Mucosa of rectum (tissue), 2 donors: ENCODE measurements at regions not wholly inside any gene's neighbourhood (a gene's known extent, or its start where the extent isn't known, plus 50 kb on each side); places are given as distances from the start of the nearest gene placed in this dataset.

ENCODE experiments used
- H3K27ac ChIP-seq, 2 donors: one replicate each; pipeline ENCODE4 v1.7.0; 2013; ENCODE audit warnings: inconsistent platforms in 2 of 2, low read depth in 2 of 2, low read length in 2 of 2
- H3K27me3 ChIP-seq, 2 donors: one replicate each; pipeline ENCODE4 v1.7.0; 2013; ENCODE audit warnings: low read length in 2 of 2; ENCODE audit not compliant: control insufficient read depth in 2 of 2, insufficient read depth in 2 of 2
- H3K36me3 ChIP-seq, 2 donors: one replicate each; pipeline ENCODE4 v1.7.0; 2013; ENCODE audit warnings: low read length in 2 of 2; ENCODE audit not compliant: control insufficient read depth in 2 of 2, insufficient read depth in 2 of 2
- H3K4me1 ChIP-seq, 2 donors: one replicate each; pipeline ENCODE4 v1.7.0; 2013; ENCODE audit warnings: low read length in 2 of 2, mild to moderate bottlenecking in 1 of 2; ENCODE audit not compliant: control insufficient read depth in 2 of 2, insufficient read depth in 2 of 2
- H3K4me3 ChIP-seq, 2 donors: one replicate each; pipeline ENCODE4 v1.7.0; 2013; ENCODE audit warnings: low read length in 2 of 2
- H3K9ac ChIP-seq, 2 donors: one replicate each; pipeline ENCODE4 v1.7.0; 2013; ENCODE audit warnings: low read length in 2 of 2, low read depth in 1 of 2, mild to moderate bottlenecking in 1 of 2
- H3K9me3 ChIP-seq, 2 donors: one replicate each; pipeline ENCODE4 v1.7.0; 2013; ENCODE audit warnings: low read length in 2 of 2; ENCODE audit not compliant: control insufficient read depth in 2 of 2
- donor health status: healthy.
- donor health status: Normal muscosa, but diverticular disease.

DNA sequence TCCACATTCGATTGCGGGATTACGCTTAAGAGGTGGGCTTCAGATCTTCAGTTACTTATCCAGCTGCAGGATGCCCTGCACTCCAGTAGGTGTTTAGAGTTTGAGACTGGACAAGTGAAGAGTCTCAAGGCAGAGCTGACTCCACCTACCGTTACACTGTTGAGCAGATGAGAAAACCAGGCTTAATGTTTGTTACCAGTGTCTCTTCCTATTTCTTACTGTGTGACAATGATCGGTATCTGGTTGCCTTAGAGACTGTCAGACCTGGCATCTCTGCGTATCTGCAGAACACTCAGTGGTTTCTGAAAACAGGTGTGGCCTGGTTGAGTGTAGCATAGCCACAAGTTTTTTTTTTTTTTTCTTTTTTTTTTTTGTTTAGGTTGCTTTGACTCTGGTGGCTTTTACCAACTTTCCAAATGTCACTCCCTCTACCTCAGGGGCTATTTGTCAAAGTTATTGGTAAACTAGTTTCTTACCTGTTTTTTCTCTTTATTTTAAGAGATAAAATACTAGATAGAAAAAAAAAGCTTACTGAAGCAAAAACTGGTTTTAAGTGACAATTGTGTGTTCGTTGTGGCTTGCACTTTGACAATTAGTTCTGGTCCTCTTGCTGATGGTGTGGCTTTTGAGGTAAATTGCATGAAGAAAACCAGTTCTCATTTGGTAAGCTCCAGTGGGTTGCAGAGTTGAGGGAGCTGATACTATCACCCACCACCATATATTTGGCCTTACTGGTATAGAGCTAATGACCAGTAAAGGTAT, 284.8 kb downstream of the ETS1 start:
- H3K4me3 ChIP-seq, result peak overlapping the region in 1 of 2 donors; percentile 26

DNA sequence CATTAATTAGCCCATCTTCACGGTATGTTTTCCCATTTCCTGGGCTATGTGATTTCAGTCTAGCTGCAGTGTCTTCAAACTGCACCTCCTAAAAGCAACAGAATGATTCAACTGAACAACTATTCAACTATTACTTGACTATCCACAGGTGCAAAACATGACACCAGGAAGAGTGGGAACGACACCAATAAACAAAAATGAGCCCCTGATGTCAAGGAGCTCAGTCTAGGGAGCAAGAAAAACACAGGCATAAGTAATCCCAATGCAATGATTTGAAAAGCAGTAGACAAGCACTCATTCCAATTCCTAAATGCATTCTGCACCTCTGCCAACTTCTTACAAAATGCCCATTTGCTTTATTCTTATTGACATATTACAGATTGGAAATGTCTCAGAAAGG, 285.6 kb downstream of the ETS1 start:
- Histone ChIP-seq H3K36me3 (no peaks in the 10 kb centered on the region), H3K27me3 (no peaks in the 10 kb centered on the region), H3K27ac (peak overlapping the region; percentile 4 to 61), H3K9ac (no peak overlapping the region), H3K4me1 (peaks cover 7 to 11% of the 10 kb centered on the region in 2 donors), H3K9me3 (no peaks in the 10 kb centered on the region), H3K4me3 (peak overlapping the region in 1 of 2 donors; percentile 26)

More for the DNA sequence above, 284.8 kb downstream of the ETS1 start:
- H3K27me3 ChIP-seq, result no peaks in the 10 kb centered on the region
- H3K9ac ChIP-seq, result no peak overlapping the region
- H3K36me3 ChIP-seq, result no peaks in the 10 kb centered on the region
- peak overlapping the region; percentile 15 to 61 for H3K27ac ChIP-seq
- peaks cover 4 to 7% of the 10 kb centered on the region in 2 donors for H3K4me1 ChIP-seq
- H3K9me3 ChIP-seq, result no peaks in the 10 kb centered on the region

DNA sequence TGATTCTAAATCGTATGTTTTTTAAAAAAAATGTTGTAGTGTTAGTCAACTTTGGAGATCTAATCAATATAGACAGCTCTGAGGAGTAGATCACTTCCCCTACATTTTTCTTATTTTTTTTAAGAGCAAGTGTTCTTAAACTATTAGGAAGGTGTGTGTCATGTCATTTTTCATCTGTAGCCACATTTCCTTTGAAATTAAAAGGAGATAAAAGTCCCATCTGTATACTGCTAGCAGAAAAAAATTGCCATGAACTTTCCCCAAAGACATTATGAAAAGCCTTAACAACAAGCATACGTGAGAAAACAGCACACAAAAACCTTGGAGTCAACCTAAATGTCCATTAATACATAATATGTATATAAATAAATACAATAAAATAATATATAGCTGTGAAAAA, 286.6 kb downstream of the ETS1 start:
- Histone ChIP-seq H3K27ac (no peak overlapping the region), H3K36me3 (no peaks in the 10 kb centered on the region), H3K9me3 (no peaks in the 10 kb centered on the region), H3K4me1 (peaks cover 8 to 11% of the 10 kb centered on the region in 2 donors), H3K4me3 (no peak overlapping the region), H3K9ac (no peak overlapping the region), H3K27me3 (no peaks in the 10 kb centered on the region)

DNA sequence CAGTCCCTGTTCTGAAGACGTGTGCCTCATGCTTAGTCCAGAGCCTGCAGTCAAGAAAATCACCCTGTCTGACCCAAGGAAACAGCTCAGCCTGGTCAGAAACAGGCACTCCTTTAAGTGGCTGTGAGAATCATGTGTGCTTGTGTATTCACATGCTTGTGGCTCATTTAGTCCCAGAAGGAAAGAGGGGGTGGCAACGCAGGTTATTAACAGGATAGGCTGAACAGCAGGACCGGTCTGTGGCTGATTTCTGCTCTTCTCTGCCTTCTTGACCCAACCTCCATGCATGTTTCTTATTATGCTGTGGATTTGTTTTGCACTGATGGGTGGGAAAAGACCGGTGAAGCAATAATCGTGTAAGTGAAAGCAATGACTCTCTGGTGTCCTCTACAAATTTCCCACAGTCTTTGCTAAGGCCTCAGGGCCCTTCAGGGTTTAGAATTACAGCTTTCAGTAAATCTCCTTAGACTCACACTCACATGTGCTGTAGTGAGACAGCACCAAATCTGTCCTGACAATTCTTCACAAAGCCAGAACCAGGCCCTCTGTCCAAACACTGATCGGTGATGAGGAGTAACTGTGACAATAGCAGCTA, 288.1 kb downstream of the ETS1 start:
- no peak overlapping the region for H3K9ac ChIP-seq
- H3K36me3 ChIP-seq, result no peaks in the 10 kb centered on the region
- H3K4me1 ChIP-seq, result peaks cover 8 to 19% of the 10 kb centered on the region in 2 donors
- peak overlapping the region; percentile 19 to 32 for H3K27ac ChIP-seq
- no peak overlapping the region for H3K4me3 ChIP-seq
- H3K9me3 ChIP-seq, result no peaks in the 10 kb centered on the region
- H3K27me3 ChIP-seq, result no peaks in the 10 kb centered on the region

DNA sequence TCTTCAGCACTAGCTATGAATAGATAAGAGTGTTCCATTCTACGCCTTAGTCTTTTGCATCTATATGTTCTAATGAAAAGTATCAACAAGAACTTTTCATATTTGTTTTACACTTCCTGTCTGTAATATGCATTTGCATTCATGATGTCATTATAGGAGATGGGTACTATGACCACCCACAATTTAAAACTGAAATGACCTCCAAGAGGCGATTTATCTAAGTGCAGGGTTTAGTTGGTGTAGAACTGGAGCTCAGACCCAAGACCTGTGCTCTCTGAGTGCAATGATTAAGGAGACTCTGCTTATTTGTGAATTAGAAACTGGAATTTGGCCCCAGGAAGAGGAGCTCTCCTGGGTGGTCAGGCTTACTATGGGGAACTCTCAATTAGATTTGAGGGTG, 289.1 kb downstream of the ETS1 start:
- Histone ChIP-seq H3K36me3 (no peaks in the 10 kb centered on the region), H3K4me1 (peaks cover 17 to 28% of the 10 kb centered on the region in 2 donors), H3K9ac (no peak overlapping the region), H3K27ac (peak overlapping the region in 1 of 2 donors; percentile 8), H3K9me3 (no peaks in the 10 kb centered on the region), H3K4me3 (no peak overlapping the region), H3K27me3 (no peaks in the 10 kb centered on the region)

DNA sequence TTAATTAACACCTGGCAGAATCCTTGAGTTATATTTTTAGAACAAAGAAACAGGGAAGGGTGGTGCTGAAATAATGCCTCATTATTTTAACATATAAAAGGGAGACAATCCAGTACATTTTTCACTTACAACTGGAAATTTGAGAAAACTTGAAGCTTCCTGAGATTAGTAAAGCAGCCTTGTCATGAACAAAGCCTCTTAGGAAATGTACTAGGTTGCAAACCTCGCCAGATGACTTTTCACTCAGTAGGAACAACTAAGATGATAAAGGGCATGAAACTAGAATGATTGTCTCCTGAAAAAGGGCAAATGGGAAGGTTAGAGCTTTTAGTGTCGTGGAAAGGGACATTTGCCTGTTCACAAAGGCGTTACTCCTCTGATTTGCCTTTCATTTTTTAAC, 289.6 kb downstream of the ETS1 start:
- peak overlapping the region; percentile 8 to 32 for H3K27ac ChIP-seq
- H3K4me3 ChIP-seq, result no peak overlapping the region
- no peaks in the 10 kb centered on the region for H3K36me3 ChIP-seq
- H3K9me3 ChIP-seq, result no peaks in the 10 kb centered on the region
- peaks cover 18 to 31% of the 10 kb centered on the region in 2 donors for H3K4me1 ChIP-seq
- H3K9ac ChIP-seq, result no peak overlapping the region
- no peaks in the 10 kb centered on the region for H3K27me3 ChIP-seq

DNA sequence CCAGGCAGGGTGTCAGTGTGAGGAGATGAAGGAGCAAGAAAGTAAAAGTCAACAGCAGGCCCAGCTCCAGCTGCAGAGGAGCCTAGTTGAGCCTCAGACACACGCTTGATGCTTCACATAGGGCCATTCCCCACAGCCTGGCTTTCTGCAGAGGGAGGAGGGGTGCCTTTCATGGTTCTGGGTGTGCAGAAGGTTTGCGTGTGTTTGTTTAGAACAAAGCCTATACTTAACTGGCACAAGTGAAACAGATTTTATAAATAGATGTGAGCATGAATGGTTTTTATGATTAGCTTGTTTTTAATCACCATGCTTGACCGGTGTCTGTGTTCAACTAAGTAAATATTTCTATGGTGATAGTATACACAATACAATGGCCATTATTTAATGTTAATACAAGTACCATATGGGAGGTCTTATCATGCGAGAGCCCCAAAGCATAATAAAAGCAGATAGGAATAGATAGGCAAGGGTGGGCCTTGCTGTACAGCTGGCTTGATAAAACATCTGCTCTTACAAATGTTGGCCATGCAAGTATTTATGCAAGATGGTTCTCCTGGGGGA, 290.2 kb downstream of the ETS1 start:
- Histone ChIP-seq H3K27ac (peak overlapping the region; percentile 26 to 32), H3K27me3 (no peaks in the 10 kb centered on the region), H3K4me3 (no peak overlapping the region), H3K9me3 (no peaks in the 10 kb centered on the region), H3K9ac (peak overlapping the region in 1 of 2 donors; percentile 47), H3K4me1 (peaks cover 24 to 37% of the 10 kb centered on the region in 2 donors), H3K36me3 (no peaks in the 10 kb centered on the region)

DNA sequence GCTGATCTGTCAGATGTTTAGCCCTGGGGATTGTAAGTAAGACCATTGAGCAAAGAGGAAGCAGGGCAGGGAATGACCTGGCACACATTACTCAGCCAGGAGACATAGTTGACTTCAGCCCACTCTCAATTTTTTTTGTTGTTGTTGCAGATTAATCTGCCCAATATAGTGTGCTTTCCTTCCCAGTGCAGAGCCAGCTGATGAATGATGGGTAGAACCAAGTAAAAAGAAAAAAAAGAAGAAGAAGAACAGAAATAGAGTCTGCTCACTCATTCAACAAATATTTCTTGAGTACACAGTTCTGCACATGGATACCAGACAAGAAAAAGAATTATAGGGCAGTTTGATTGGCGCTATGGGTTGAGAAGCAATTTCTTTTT, 292.7 kb downstream of the ETS1 start:
- Histone ChIP-seq H3K4me1 (peaks cover 35 to 58% of the 10 kb centered on the region in 2 donors), H3K9ac (no peak overlapping the region), H3K9me3 (no peaks in the 10 kb centered on the region), H3K27me3 (no peaks in the 10 kb centered on the region), H3K27ac (peak overlapping the region in 1 of 2 donors; percentile 26), H3K4me3 (no peak overlapping the region), H3K36me3 (no peaks in the 10 kb centered on the region)

DNA sequence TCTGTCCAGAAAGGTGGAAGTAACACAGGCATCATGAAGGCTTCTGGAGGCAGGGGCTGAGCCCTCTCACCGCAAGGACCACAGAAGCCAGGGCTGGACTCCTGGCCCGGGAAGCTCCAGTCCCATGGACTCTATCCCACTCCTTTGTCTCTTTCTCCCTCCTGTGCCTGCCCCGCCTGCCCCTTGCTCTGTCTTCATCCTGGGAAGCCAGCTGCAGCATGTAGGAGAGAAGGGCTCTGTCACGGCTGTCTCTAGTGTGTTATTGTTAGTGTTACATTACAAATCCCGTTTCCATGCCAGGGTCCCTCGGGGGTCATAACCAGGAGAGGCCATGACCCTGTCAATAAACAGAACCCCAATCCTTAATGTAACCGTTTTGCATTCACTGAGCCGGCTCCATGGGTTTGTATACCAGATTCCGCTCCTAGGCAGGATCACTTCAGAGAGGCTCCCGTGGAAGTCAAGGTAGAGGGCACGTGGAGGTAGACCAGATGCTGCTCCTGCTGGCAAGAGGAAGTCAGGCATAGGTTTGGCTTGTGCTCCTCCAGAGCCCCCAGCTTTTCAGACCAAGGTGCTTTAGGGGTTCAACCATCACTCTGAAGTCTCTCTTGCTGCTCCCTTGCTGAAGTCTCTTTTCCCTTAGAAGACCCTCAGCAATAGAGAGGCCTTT, 293.2 kb downstream of the ETS1 start:
- no peak overlapping the region for H3K4me3 ChIP-seq
- H3K36me3 ChIP-seq, result no peaks in the 10 kb centered on the region
- no peak overlapping the region for H3K9ac ChIP-seq
- H3K4me1 ChIP-seq, result peaks cover 35 to 58% of the 10 kb centered on the region in 2 donors
- peak overlapping the region in 1 of 2 donors; percentile 26 for H3K27ac ChIP-seq
- no peaks in the 10 kb centered on the region for H3K27me3 ChIP-seq
- no peaks in the 10 kb centered on the region for H3K9me3 ChIP-seq

DNA sequence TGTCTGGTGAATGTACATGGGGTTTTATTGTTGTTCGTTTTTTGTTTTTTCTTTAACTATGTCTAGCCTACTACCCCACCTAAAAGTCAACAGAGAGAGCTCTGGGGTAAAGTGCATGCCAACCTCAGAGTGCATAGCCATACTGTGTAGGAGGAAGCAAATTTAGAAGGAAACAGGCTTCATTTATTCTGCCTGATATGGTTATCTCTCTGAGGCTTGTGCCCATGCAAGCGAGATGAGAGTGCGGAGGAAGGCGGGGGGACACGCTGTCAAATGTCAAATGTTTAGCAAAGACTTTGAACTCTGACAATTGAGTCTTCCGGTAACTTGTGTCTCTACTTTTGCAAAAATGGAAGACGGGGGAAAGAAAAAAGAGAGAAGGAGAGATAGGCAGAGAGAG, 295.5 kb downstream of the ETS1 start:
- Histone ChIP-seq H3K4me3 (peak overlapping the region; percentile 10 to 34), H3K27me3 (no peaks in the 10 kb centered on the region), H3K27ac (peak overlapping the region; percentile 85 to 91), H3K36me3 (no peaks in the 10 kb centered on the region), H3K9me3 (no peaks in the 10 kb centered on the region), H3K9ac (peak overlapping the region; percentile 18 to 62), H3K4me1 (peaks cover 33 to 47% of the 10 kb centered on the region in 2 donors)
